Neural progenitor cell (in vitro differentiated cells): ENCODE measurements at regions not wholly inside any gene's neighbourhood (a gene's known extent, or its start where the extent isn't known, plus 50 kb on each side); places are given as distances from the start of the nearest gene placed in this dataset.
A peak's percentile ranks its signal among the peaks of the same experiment; 100 is the strongest.

Experiments used
- DNase-seq: peaks from one replicate; pipeline ENCODE4 v3.0.0-alpha.2; 2016; ENCODE audit warnings: low spot score
- H2AFZ ChIP-seq: fragments of 200-600 bp; sonication (generic); replicated peaks from 2 replicates; pipeline ENCODE4 v1.6.1; 2016; ENCODE audit warnings: antibody characterized with exemption
- H3F3A ChIP-seq: fragments of 200-600 bp; sonication (generic); 2 replicates; pipeline ENCODE4 v1.6.1; 2016; ENCODE audit warnings: antibody characterized with exemption, low read depth
- H3K27ac ChIP-seq: fragments of 200-600 bp; sonication (generic); 2 replicates; pipeline ENCODE4 v1.5.1; 2016; ENCODE audit warnings: mild to moderate bottlenecking
- H3K27me3 ChIP-seq: fragments of 200-600 bp; sonication (generic); 2 replicates; pipeline ENCODE4 v1.6.1; 2016; ENCODE audit warnings: mild to moderate bottlenecking, moderate library complexity
- H3K36me3 ChIP-seq: fragments of 200-600 bp; sonication (generic); 2 replicates; pipeline ENCODE4 v1.5.1; 2016
- H3K4me1 ChIP-seq: fragments of 200-600 bp; sonication (generic); 2 replicates; pipeline ENCODE4 v1.6.1; 2016; ENCODE audit warnings: mixed run types
- H3K4me2 ChIP-seq: fragments of 200-600 bp; sonication (generic); 2 replicates; pipeline ENCODE4 v1.6.1; 2016
- H3K4me3 ChIP-seq: fragments of 200-600 bp; sonication (generic); 2 replicates; pipeline ENCODE4 v1.5.1; 2016
- H3K79me2 ChIP-seq: fragments of 200-600 bp; sonication (generic); 2 replicates; pipeline ENCODE4 v1.6.1; 2016; ENCODE audit warnings: low read depth
- H3K9ac ChIP-seq: fragments of 200-600 bp; sonication (generic); 2 replicates; pipeline ENCODE4 v1.6.1; 2016
- H3K9me3 ChIP-seq: fragments of 200-600 bp; sonication (generic); 2 replicates; pipeline ENCODE4 v1.5.1; 2016; ENCODE audit warnings: low read depth
- H4K20me1 ChIP-seq: fragments of 200-600 bp; sonication (generic); 2 replicates; pipeline ENCODE4 v1.6.1; 2016; ENCODE audit warnings: low read depth
- H3K27ac Mint-ChIP-seq: 3 replicates; pipeline ENCODE4 v1.8.0; 2021; ENCODE audit warnings: mixed read lengths
- H3K27me3 Mint-ChIP-seq: 2 replicates; pipeline ENCODE4 v1.8.0; 2022; ENCODE audit warnings: low read depth, mild to moderate bottlenecking, inconsistent platforms, moderate library complexity, mixed read lengths; ENCODE audit not compliant: insufficient read depth
- H3K36me3 Mint-ChIP-seq: 3 replicates; pipeline ENCODE4 v1.8.0; 2021; ENCODE audit warnings: mixed read lengths
- H3K4me1 Mint-ChIP-seq: 3 replicates; pipeline ENCODE4 v1.8.0; 2021; ENCODE audit warnings: mixed read lengths
- H3K4me3 Mint-ChIP-seq: 3 replicates; pipeline ENCODE4 v1.8.0; 2021; ENCODE audit warnings: mild to moderate bottlenecking, moderate library complexity, mixed read lengths
- H3K9me3 Mint-ChIP-seq: 3 replicates; pipeline ENCODE4 v1.8.0; 2020; ENCODE audit warnings: mixed read lengths
- CTCF ChIP-seq: fragments of 200-600 bp; sonication (generic); IDR thresholded peaks from 2 replicates; pipeline ENCODE4 v1.5.1; 2017; ENCODE audit warnings: antibody characterized with exemption, mild to moderate bottlenecking
- EZH2 ChIP-seq: fragments of 200-600 bp; sonication (generic); IDR thresholded peaks from 2 replicates; pipeline ENCODE4 v1.6.1; 2017; ENCODE audit warnings: antibody characterized with exemption, mild to moderate bottlenecking, moderate library complexity
- EZH2phosphoT487 ChIP-seq: fragments of 200-600 bp; sonication (generic); IDR thresholded peaks from 2 replicates; pipeline ENCODE4 v1.6.1; 2017; ENCODE audit warnings: antibody characterized with exemption

GRCh38 chr3:145191543-145191942 is 969.4 kb downstream of the PLOD2 start:
- no peaks in the 10 kb centered on the region for H3K36me3 Mint-ChIP-seq
- H3K27ac Mint-ChIP-seq = no peak overlapping the region
- no peak overlapping the region for H2AFZ ChIP-seq
- H3K4me2 ChIP-seq = no peak overlapping the region
- H3K9ac ChIP-seq = no peak overlapping the region
- no peaks in the 10 kb centered on the region for H3K27me3 ChIP-seq
- H3K79me2 ChIP-seq = no peaks in the 10 kb centered on the region
- H3K36me3 ChIP-seq = no peaks in the 10 kb centered on the region
- peaks cover 2% of the 10 kb centered on the region for H3K9me3 Mint-ChIP-seq
- H3K9me3 ChIP-seq = no peaks in the 10 kb centered on the region
- H3K4me3 ChIP-seq = no peak overlapping the region
- H3K4me1 ChIP-seq = no peaks in the 10 kb centered on the region
- no peaks in the 10 kb centered on the region for H3F3A ChIP-seq
- TF ChIP-seq CTCF (no peak), EZH2 (no peak), EZH2phosphoT487 (no peak)
- peaks cover 5% of the 10 kb centered on the region for H3K4me1 Mint-ChIP-seq
- no peak overlapping the region for H3K4me3 Mint-ChIP-seq
- no peak for DNase-seq
- H3K27me3 Mint-ChIP-seq = no peaks in the 10 kb centered on the region
- H4K20me1 ChIP-seq = no peaks in the 10 kb centered on the region
- H3K27ac ChIP-seq = no peak overlapping the region

GRCh38 chr3:145197051-145197820 is 963.7 kb downstream of the PLOD2 start:
- Histone ChIP-seq H3K27ac (no peak overlapping the region), H3K36me3 (no peaks in the 10 kb centered on the region), H3K9ac (no peak overlapping the region), H3F3A (no peaks in the 10 kb centered on the region), H3K4me3 (no peak overlapping the region), H4K20me1 (no peaks in the 10 kb centered on the region), H2AFZ (no peak overlapping the region), H3K9me3 (peaks cover 14% of the 10 kb centered on the region), H3K4me2 (no peak overlapping the region), H3K79me2 (no peaks in the 10 kb centered on the region), H3K27me3 (no peaks in the 10 kb centered on the region), H3K4me1 (no peaks in the 10 kb centered on the region)
- H3K4me3 Mint-ChIP-seq = no peak overlapping the region
- no peak for TF ChIP-seq EZH2
- H3K27me3 Mint-ChIP-seq = no peaks in the 10 kb centered on the region
- peaks cover 19% of the 10 kb centered on the region for H3K9me3 Mint-ChIP-seq
- no peaks in the 10 kb centered on the region for H3K36me3 Mint-ChIP-seq
- peaks cover 4% of the 10 kb centered on the region for H3K4me1 Mint-ChIP-seq
- no peak for DNase-seq
- H3K27ac Mint-ChIP-seq = peak overlapping the region; percentile 33

GRCh38 chr3:145197821-145198220 is 963.2 kb downstream of the PLOD2 start:
- H3K36me3 ChIP-seq = no peaks in the 10 kb centered on the region
- no peak overlapping the region for H3K4me3 ChIP-seq
- H3F3A ChIP-seq = no peaks in the 10 kb centered on the region
- H3K79me2 ChIP-seq = no peaks in the 10 kb centered on the region
- Mint-ChIP-seq H3K27ac (no peak overlapping the region), H3K9me3 (peaks cover 19% of the 10 kb centered on the region), H3K4me3 (no peak overlapping the region), H3K36me3 (no peaks in the 10 kb centered on the region), H3K4me1 (peaks cover 4% of the 10 kb centered on the region), H3K27me3 (no peaks in the 10 kb centered on the region)
- H4K20me1 ChIP-seq = no peaks in the 10 kb centered on the region
- TF ChIP-seq CTCF (no peak), EZH2 (no peak), EZH2phosphoT487 (no peak)
- DNase-seq = no peak
- no peak overlapping the region for H3K4me2 ChIP-seq
- no peaks in the 10 kb centered on the region for H3K27me3 ChIP-seq
- H3K9ac ChIP-seq = no peak overlapping the region
- H2AFZ ChIP-seq = no peak overlapping the region
- no peak overlapping the region for H3K27ac ChIP-seq
- H3K4me1 ChIP-seq = no peaks in the 10 kb centered on the region
- peaks cover 14% of the 10 kb centered on the region for H3K9me3 ChIP-seq

- Mint-ChIP-seq H3K27me3 (no peaks in the 10 kb centered on the region), H3K4me1 (no peaks in the 10 kb centered on the region), H3K4me3 (no peak overlapping the region), H3K9me3 (no peaks in the 10 kb centered on the region), H3K36me3 (no peaks in the 10 kb centered on the region), H3K27ac (no peak overlapping the region)
- H3K79me2 ChIP-seq = no peaks in the 10 kb centered on the region
- H3K27ac ChIP-seq = no peak overlapping the region
- no peaks in the 10 kb centered on the region for H4K20me1 ChIP-seq
- H3K9me3 ChIP-seq = no peaks in the 10 kb centered on the region
- no peaks in the 10 kb centered on the region for H3F3A ChIP-seq
- TF ChIP-seq EZH2phosphoT487 (no peak), CTCF (no peak), EZH2 (no peak)
- no peaks in the 10 kb centered on the region for H3K4me1 ChIP-seq
- no peaks in the 10 kb centered on the region for H3K36me3 ChIP-seq
- no peak for DNase-seq
- H3K4me2 ChIP-seq = no peak overlapping the region
- H3K27me3 ChIP-seq = no peaks in the 10 kb centered on the region
- H3K9ac ChIP-seq = no peak overlapping the region
- no peak overlapping the region for H2AFZ ChIP-seq
- H3K4me3 ChIP-seq = no peak overlapping the region
Observed at GRCh38 chr3:145209561-145209960, 951.4 kb downstream of the PLOD2 start.
